ENCODE measurements at regions not wholly inside any gene's neighbourhood (a gene's known extent, or its start where the extent isn't known, plus 50 kb on each side); places are given as distances from the start of the nearest gene placed in this dataset.
A peak's percentile ranks its signal among the peaks of the same experiment; 100 is the strongest.

- Histone ChIP-seq H3K4me3 (no peak overlapping the region), H3K4me1 (replicated peaks in 1 of 2) (peaks cover 0 to 9% of the 10 kb centered on the region in 2 donors), H3K27ac (no peak overlapping the region)
- ATAC-seq (replicated peaks in 6 of 8), result peak in 4 of 8 experiments; percentile 26 to 57 (median 34)
- in situ Hi-C loops (cut with MboI; ENCODE audit: low pct_unique_long_range_greater_than_20kb in 2 of 9, low sequenced_read_pairs in 9 of 9, unreplicated experiment in 9 of 9), result no loop called here
- WGBS, 10 experiments, result 0 to 83% (median 44%) methylated on average over 1 to 2 of the region's 2 CpGs
These were observed 497.7 kb downstream of the KIF20B start for GRCh38 chr10:90199093-90199492.

- Histone ChIP-seq H3K27ac (no peak overlapping the region), H3K4me1 (replicated peaks in 1 of 2) (peaks cover 0 to 9% of the 10 kb centered on the region in 2 donors), H3K4me3 (no peak overlapping the region)
- in situ Hi-C loops (cut with MboI; ENCODE audit: low pct_unique_long_range_greater_than_20kb in 2 of 9, low sequenced_read_pairs in 9 of 9, unreplicated experiment in 9 of 9), result no loop called here
- ATAC-seq (replicated peaks in 6 of 8), result peak in 3 of 8 experiments; percentile 48 to 65 (median 50)
These were observed 498.1 kb downstream of the KIF20B start for GRCh38 chr10:90199513-90199912.

- H3K27ac ChIP-seq, result no peak overlapping the region
- ATAC-seq (replicated peaks in 6 of 8), result no peak
- WGBS, 10 experiments, result 7 to 93% (median 56%) methylated on average over 2 to 6 of the region's 6 CpGs
- in situ Hi-C loops (cut with MboI; ENCODE audit: low pct_unique_long_range_greater_than_20kb in 2 of 9, low sequenced_read_pairs in 9 of 9, unreplicated experiment in 9 of 9), result no loop called here
- no peak overlapping the region for H3K4me3 ChIP-seq
- H3K4me1 ChIP-seq (replicated peaks in 1 of 2), result no peaks in the 10 kb centered on the region
These were observed 503.0 kb downstream of the KIF20B start for GRCh38 chr10:90204131-90204955.

GRCh38 chr10:90204956-90205314, 503.5 kb downstream of the KIF20B start:
- H3K4me3 ChIP-seq, result no peak overlapping the region
- no peaks in the 10 kb centered on the region for H3K4me1 ChIP-seq (replicated peaks in 1 of 2)
- no peak overlapping the region for H3K27ac ChIP-seq
- in situ Hi-C loops (cut with MboI; ENCODE audit: low pct_unique_long_range_greater_than_20kb in 2 of 9, low sequenced_read_pairs in 9 of 9, unreplicated experiment in 9 of 9), result no loop called here
- ATAC-seq (replicated peaks in 6 of 8), result peak in 2 of 8 experiments; percentile 35 to 45

GRCh38 chr10:90205340-90205739, 503.9 kb downstream of the KIF20B start:
- 0 to 100% (median 80%) methylated on average over 1 to 3 of the region's 3 CpGs; no CpG with 5 or more reads in 1 of the 10 experiments for WGBS, 10 experiments
- Histone ChIP-seq H3K4me1 (replicated peaks in 1 of 2) (no peaks in the 10 kb centered on the region), H3K27ac (no peak overlapping the region), H3K4me3 (no peak overlapping the region)
- in situ Hi-C loops (cut with MboI; ENCODE audit: low pct_unique_long_range_greater_than_20kb in 2 of 9, low sequenced_read_pairs in 9 of 9, unreplicated experiment in 9 of 9), result no loop called here
- ATAC-seq (replicated peaks in 6 of 8), result peak in 2 of 8 experiments; percentile 79 to 94

- in situ Hi-C loops (cut with MboI; ENCODE audit: low pct_unique_long_range_greater_than_20kb in 2 of 9, low sequenced_read_pairs in 9 of 9, unreplicated experiment in 9 of 9), result no loop called here
- no peak overlapping the region for H3K4me3 ChIP-seq
- H3K27ac ChIP-seq, result no peak overlapping the region
- no peaks in the 10 kb centered on the region for H3K4me1 ChIP-seq (replicated peaks in 1 of 2)
- 0 to 100% (median 80%) methylated on average over 1 to 2 of the region's 2 CpGs; no CpG with 5 or more reads in 1 of the 10 experiments for WGBS, 10 experiments
- ATAC-seq (replicated peaks in 6 of 8), result no peak
These were observed 512.0 kb downstream of the KIF20B start for GRCh38 chr10:90213346-90213745.

- in situ Hi-C loops (cut with MboI; ENCODE audit: low pct_unique_long_range_greater_than_20kb in 2 of 9, low sequenced_read_pairs in 9 of 9, unreplicated experiment in 9 of 9), result no loop called here
- Histone ChIP-seq H3K27ac (no peak overlapping the region), H3K4me1 (replicated peaks in 1 of 2) (no peaks in the 10 kb centered on the region), H3K4me3 (no peak overlapping the region)
- peak in 1 of 8 experiments; percentile 53 for ATAC-seq (replicated peaks in 6 of 8)
These were observed 517.5 kb downstream of the KIF20B start for GRCh38 chr10:90218846-90219245.

- H3K4me1 ChIP-seq (replicated peaks in 1 of 2), result peaks cover 0 to 10% of the 10 kb centered on the region in 2 donors
- no peak overlapping the region for H3K4me3 ChIP-seq
- 0 to 77% (median 42%) methylated on average over 2 to 4 of the region's 4 CpGs for WGBS, 10 experiments
- H3K27ac ChIP-seq, result no peak overlapping the region
- peak in 3 of 8 experiments; percentile 36 to 43 (median 39) for ATAC-seq (replicated peaks in 6 of 8)
- in situ Hi-C loops (cut with MboI; ENCODE audit: low pct_unique_long_range_greater_than_20kb in 2 of 9, low sequenced_read_pairs in 9 of 9, unreplicated experiment in 9 of 9), result no loop called here
These were observed 521.0 kb downstream of the KIF20B start for GRCh38 chr10:90222372-90222771.

- H3K27ac ChIP-seq, result no peak overlapping the region
- WGBS, 10 experiments, result 12 to 91% (median 75%) methylated on average over 2 to 5 of the region's 5 CpGs; no CpG with 5 or more reads in 1 of the 10 experiments
- H3K4me3 ChIP-seq, result no peak overlapping the region
- no peak for ATAC-seq (replicated peaks in 6 of 8)
- in situ Hi-C loops (cut with MboI; ENCODE audit: low pct_unique_long_range_greater_than_20kb in 2 of 9, low sequenced_read_pairs in 9 of 9, unreplicated experiment in 9 of 9), result no loop called here
- peaks cover 0 to 10% of the 10 kb centered on the region in 2 donors for H3K4me1 ChIP-seq (replicated peaks in 1 of 2)
These were observed 521.5 kb downstream of the KIF20B start for GRCh38 chr10:90222939-90223338.

- WGBS, 10 experiments, result 0 to 100% (median 78%) methylated on average over 1 to 2 of the region's 2 CpGs; no CpG with 5 or more reads in 4 of the 10 experiments
- Histone ChIP-seq H3K27ac (no peak overlapping the region), H3K4me3 (no peak overlapping the region), H3K4me1 (replicated peaks in 1 of 2) (peaks cover 0 to 10% of the 10 kb centered on the region in 2 donors)
- in situ Hi-C loops (cut with MboI; ENCODE audit: low pct_unique_long_range_greater_than_20kb in 2 of 9, low sequenced_read_pairs in 9 of 9, unreplicated experiment in 9 of 9), result no loop called here
- ATAC-seq (replicated peaks in 6 of 8), result no peak
These were observed 523.6 kb downstream of the KIF20B start for GRCh38 chr10:90224791-90225566.

GRCh38 chr10:90226517-90226916, 525.1 kb downstream of the KIF20B start:
- peak in 1 of 8 experiments; percentile 60 for ATAC-seq (replicated peaks in 6 of 8)
- Histone ChIP-seq H3K4me1 (replicated peaks in 1 of 2) (peaks cover 0 to 10% of the 10 kb centered on the region in 2 donors), H3K27ac (no peak overlapping the region), H3K4me3 (no peak overlapping the region)
- in situ Hi-C loops (cut with MboI; ENCODE audit: low pct_unique_long_range_greater_than_20kb in 2 of 9, low sequenced_read_pairs in 9 of 9, unreplicated experiment in 9 of 9), result no loop called here
- whole genome bisulfite sequencing, 10 experiments, result 0 to 100% (median 80%) methylated on average over 1 to 3 of the region's 3 CpGs; no CpG with 5 or more reads in 2 of the 10 experiments

- H3K27ac ChIP-seq, result no peak overlapping the region
- peaks cover 0 to 10% of the 10 kb centered on the region in 2 donors for H3K4me1 ChIP-seq (replicated peaks in 1 of 2)
- H3K4me3 ChIP-seq, result no peak overlapping the region
- in situ Hi-C loops (cut with MboI; ENCODE audit: low pct_unique_long_range_greater_than_20kb in 2 of 9, low sequenced_read_pairs in 9 of 9, unreplicated experiment in 9 of 9), result no loop called here
- peak in 1 of 8 experiments; percentile 63 for ATAC-seq (replicated peaks in 6 of 8)
- WGBS, 10 experiments, result 4 to 94% (median 45%) methylated on average over 1 to 2 of the region's 2 CpGs; no CpG with 5 or more reads in 2 of the 10 experiments
These were observed 525.8 kb downstream of the KIF20B start for GRCh38 chr10:90227217-90227656.

- ATAC-seq (replicated peaks in 6 of 8), result no peak
- Histone ChIP-seq H3K4me3 (no peak overlapping the region), H3K27ac (no peak overlapping the region), H3K4me1 (replicated peaks in 1 of 2) (peaks cover 0 to 10% of the 10 kb centered on the region in 2 donors)
- in situ Hi-C loops (cut with MboI; ENCODE audit: low pct_unique_long_range_greater_than_20kb in 2 of 9, low sequenced_read_pairs in 9 of 9, unreplicated experiment in 9 of 9), result no loop called here
- 0 to 100% (median 65%) methylated on average over 1 to 2 of the region's 2 CpGs; no CpG with 5 or more reads in 1 of the 10 experiments for WGBS, 10 experiments
These were observed 526.4 kb downstream of the KIF20B start for GRCh38 chr10:90227786-90228185.

Data from motor neuron (in vitro differentiated cells).